ENCODE measurements at regions not wholly inside any gene's neighbourhood (a gene's known extent, or its start where the extent isn't known, plus 50 kb on each side); places are given as distances from the start of the nearest gene placed in this dataset.
A peak's percentile ranks its signal among the peaks of the same experiment; 100 is the strongest.
"Not testable (repeated sequence)": the region's sequence is repeated elsewhere in the genome, so short reads cannot be mapped to it uniquely, and the experiment has no call there.

- DNase-seq = no peak
These were observed 305.0 kb upstream of the CCL2 start for GRCh38 chr17:33950061-33950460.

GRCh38 chr17:33952425-33952824 lies 302.7 kb upstream of the CCL2 start:
- no peak for DNase-seq

- no peak for DNase-seq
These were observed 300.5 kb upstream of the CCL2 start for GRCh38 chr17:33954597-33954996.

- DNase-seq = no peak
These were observed 299.6 kb upstream of the CCL2 start for GRCh38 chr17:33955461-33955860.

- DNase-seq = not testable (repeated sequence)
These were observed 296.0 kb upstream of the CCL2 start for GRCh38 chr17:33959098-33959497.

- DNase-seq = no peak
These were observed 292.0 kb upstream of the CCL2 start for GRCh38 chr17:33962857-33963655.

GRCh38 chr17:33964344-33964979 lies 290.6 kb upstream of the CCL2 start:
- peak in 1 of 2 experiments; percentile 3 for DNase-seq

- DNase-seq = no peak
These were observed 288.6 kb upstream of the CCL2 start for GRCh38 chr17:33966410-33967059.

GRCh38 chr17:33967608-33968349 lies 287.3 kb upstream of the CCL2 start:
- no peak for DNase-seq

- no peak for DNase-seq
These were observed 286.6 kb upstream of the CCL2 start for GRCh38 chr17:33968350-33969044.

- no peak for DNase-seq
These were observed 284.8 kb upstream of the CCL2 start for GRCh38 chr17:33970279-33970678.

- DNase-seq = no peak
These were observed 282.3 kb upstream of the CCL2 start for GRCh38 chr17:33972763-33973162.

GRCh38 chr17:33973491-33973890 lies 281.6 kb upstream of the CCL2 start:
- no peak for DNase-seq

- DNase-seq = no peak
These were observed 280.8 kb upstream of the CCL2 start for GRCh38 chr17:33974276-33974675.

- no peak for DNase-seq
These were observed 278.3 kb upstream of the CCL2 start for GRCh38 chr17:33976831-33977230.

GRCh38 chr17:33977729-33978514 lies 277.2 kb upstream of the CCL2 start:
- DNase-seq = no peak

- no peak for DNase-seq
These were observed 276.2 kb upstream of the CCL2 start for GRCh38 chr17:33978889-33979288.

- no peak for DNase-seq
These were observed 274.9 kb upstream of the CCL2 start for GRCh38 chr17:33980193-33980592.

GRCh38 chr17:33981711-33982601 lies 273.1 kb upstream of the CCL2 start:
- DNase-seq = peak; percentile 69 to 80

- peak in 1 of 2 experiments; percentile 44 for DNase-seq
These were observed 272.2 kb upstream of the CCL2 start for GRCh38 chr17:33982909-33983308.
